HepG2 (cell line): ENCODE measurements at regions not wholly inside any gene's neighbourhood (a gene's known extent, or its start where the extent isn't known, plus 50 kb on each side); places are given as distances from the start of the nearest gene placed in this dataset.

ENCODE experiments used
- ATAC-seq: fragments of 200-7000 bp; cut with Tn5 transposase; 3 replicates; pipeline ENCODE4 v1.9.1; 2020; ENCODE audit warnings: mild to moderate bottlenecking, moderate library complexity
- BruUV-seq: library from RNA; stranded (reverse); fragments of 400-500 nt; replicated peaks from 2 replicates; lab custom pipeline; 2021; lab: Mats Ljungman, UMichigan
- CTCF ChIA-PET: fragments of 300-600 bp; formaldehyde crosslinking; extraction: SDS; loops from one replicate; lab custom pipeline; 2021; ENCODE audit warnings: low total read pairs, inconsistent platforms, low intra/inter-chr PET ratio; lab: Yijun Ruan, JAX
- POLR2A ChIA-PET: fragments of 350-600 bp; sonication (Branson Sonifier 250); formaldehyde crosslinking; loops from one replicate; lab custom pipeline; 2020; ENCODE audit warnings: antibody characterized with exemption, inconsistent platforms; lab: Yijun Ruan, JAX
- DNase-seq: peaks from one replicate; pipeline ENCODE4 v3.0.0-alpha.2; 2015; ENCODE audit warnings: low spot score
- FAIRE-seq: peaks from 3 replicates; lab custom pipeline; 2011; peaks lifted over from hg19 to GRCh38; lab: Jason Lieb, UNC
- H2AFZ ChIP-seq: one replicate; pipeline ENCODE4 v1.6.1; 2011; ENCODE audit warnings: low read length, inconsistent platforms
- H3K27ac ChIP-seq: fragments of 300-600 bp; 3 replicates; pipeline ENCODE4 v1.8.0; 2011; ENCODE audit warnings: mixed run types, mild to moderate bottlenecking, mixed read lengths, low read length, inconsistent platforms; ENCODE audit not compliant: insufficient read depth; ENCODE audit errors: extremely low read length
- H3K27me3 ChIP-seq, 2 experiments: fragments of 200-600 bp in 1 of 2; 2 replicates in 1 of 2; 3 replicates in 1 of 2; pipeline versions ENCODE4 v1.6.0 to v1.8.0; 2011; ENCODE audit warnings: low read length in 2 of 2, mild to moderate bottlenecking in 2 of 2, moderate library complexity in 2 of 2, inconsistent platforms in 1 of 2; ENCODE audit not compliant: insufficient read depth in 2 of 2, control insufficient read depth in 1 of 2
- H3K36me3 ChIP-seq, 2 experiments: fragments of 200-600 bp in 1 of 2; replicated peaks in 1 of 2; 2 replicates in 1 of 2; 3 replicates in 1 of 2; pipeline versions ENCODE4 v1.5.1 to v1.8.0; 2011; ENCODE audit warnings: low read length in 2 of 2, inconsistent platforms in 1 of 2; ENCODE audit not compliant: insufficient read depth in 2 of 2, control insufficient read depth in 1 of 2
- H3K4me1 ChIP-seq: 2 replicates; pipeline ENCODE4 v1.5.1; 2012; ENCODE audit warnings: low read length, inconsistent platforms; ENCODE audit not compliant: insufficient read depth
- H3K4me2 ChIP-seq: 2 replicates; pipeline ENCODE4 v1.6.0; 2011; ENCODE audit warnings: low read depth, low read length, inconsistent platforms
- H3K4me3 ChIP-seq, 3 experiments: fragments of 200-600 bp in 1 of 3; sonication (generic), shearing (Covaris generic) in 1 of 3; replicated peaks in 1 of 3; 2 replicates each; pipeline ENCODE4 v1.5.1; 2011 to 2016; ENCODE audit warnings: low read length in 3 of 3, inconsistent platforms in 2 of 3, low read depth in 2 of 3, mild to moderate bottlenecking in 2 of 3, control low read depth in 1 of 3, mixed read lengths in 1 of 3; ENCODE audit not compliant: insufficient read depth in 1 of 3
- H3K79me2 ChIP-seq: one replicate; pipeline ENCODE4 v1.6.1; 2011; ENCODE audit warnings: low read length, inconsistent platforms; ENCODE audit not compliant: insufficient read depth
- H3K9ac ChIP-seq: 2 replicates; pipeline ENCODE4 v1.6.0; 2011; ENCODE audit warnings: mild to moderate bottlenecking, low read depth, low read length, inconsistent platforms; ENCODE audit not compliant: insufficient read depth
- H3K9me3 ChIP-seq: 2 replicates; pipeline ENCODE4 v1.5.1; 2012; ENCODE audit warnings: mild to moderate bottlenecking, low read length
- H4K20me1 ChIP-seq: 2 replicates; pipeline ENCODE4 v1.6.0; 2011; ENCODE audit warnings: inconsistent platforms, mild to moderate bottlenecking, low read length, moderate library complexity; ENCODE audit not compliant: insufficient read depth
- CEBPB ChIP-seq: IDR thresholded peaks from 2 replicates; pipeline ENCODE4 v1.6.1; 2011; ENCODE audit warnings: low read depth, low read length, improper control_type of control experiment, borderline replicate concordance
- HDAC6 ChIP-seq: fragments of 200-600 bp; sonication (generic); IDR thresholded peaks from 2 replicates; pipeline ENCODE4 v1.7.0; 2017; ENCODE audit warnings: mild to moderate bottlenecking, antibody characterized with exemption, low read length, low read depth
- HMGA1 ChIP-seq: sonication (generic); formaldehyde crosslinking; conservative IDR thresholded peaks from 2 replicates; pipeline ENCODE4 v1.4.0; 2020; ENCODE audit warnings: missing genetic modification reagents
- HNRNPUL1 ChIP-seq: fragments of 200-400 bp; formaldehyde crosslinking; IDR thresholded peaks from 2 replicates; pipeline ENCODE4 v1.6.1; 2017; ENCODE audit warnings: low read depth, mild to moderate bottlenecking, low read length, moderate library complexity
- HOXA7 ChIP-seq: sonication (generic); formaldehyde crosslinking; IDR thresholded peaks from 2 replicates; pipeline ENCODE4 v1.8.1; 2022; ENCODE audit warnings: mild to moderate bottlenecking, missing genetic modification reagents, moderate library complexity
- KAT8 ChIP-seq: IDR thresholded peaks from 2 replicates; pipeline ENCODE4 v1.6.1; 2016; ENCODE audit warnings: missing genetic modification reagents, missing compliant biosample characterization
- MIER2 ChIP-seq: IDR thresholded peaks from 2 replicates; pipeline ENCODE4 v1.6.1; 2016; ENCODE audit warnings: missing biosample characterization, missing genetic modification reagents
- NFKB2 ChIP-seq: sonication (generic); formaldehyde crosslinking; IDR thresholded peaks from 2 replicates; pipeline ENCODE4 v1.4.0; 2020; ENCODE audit warnings: missing genetic modification reagents, borderline replicate concordance
- POLR2AphosphoS5 ChIP-seq: IDR thresholded peaks from 2 replicates; pipeline ENCODE4 v1.6.1; 2012; ENCODE audit warnings: low read depth, low read length
- SETDB1 ChIP-seq: sonication (generic); formaldehyde crosslinking; IDR thresholded peaks from 2 replicates; pipeline ENCODE4 v1.5.1; 2020; ENCODE audit warnings: missing genetic modification reagents, mild to moderate bottlenecking, borderline replicate concordance
- ZNF205 ChIP-seq: IDR thresholded peaks from 2 replicates; pipeline ENCODE4 v1.6.1; 2018; ENCODE audit warnings: missing biosample characterization, missing genetic modification reagents
- ZNF44 ChIP-seq: sonication (generic); formaldehyde crosslinking; IDR thresholded peaks from 2 replicates; pipeline ENCODE4 v1.5.1; 2020; ENCODE audit warnings: mild to moderate bottlenecking, missing genetic modification reagents
- ZNF629 ChIP-seq: sonication (generic); formaldehyde crosslinking; conservative IDR thresholded peaks from 2 replicates; pipeline ENCODE4 v1.5.0; 2020; ENCODE audit warnings: missing genetic modification reagents
- ZNF674 ChIP-seq: sonication (generic); formaldehyde crosslinking; IDR thresholded peaks from 2 replicates; pipeline ENCODE4 v1.5.0; 2020; ENCODE audit warnings: low read depth, mild to moderate bottlenecking, missing genetic modification reagents
- WGBS: methylation state at CpG from one replicate; pipeline ENCODE4 v1.1.6; 2017; ENCODE audit warnings: low lambda C conversion rate; 5-methylcytosine and 5-hydroxymethylcytosine counted together
- in situ Hi-C: cut with HindIII; loops from 2 replicates; pipeline ENCODE4 v1.10.0; 2017; ENCODE audit warnings: low pct_unique_long_range_greater_than_20kb; ENCODE audit not compliant: extremely low pct_ligation_motif_present
- intact Hi-C: fragments of 100-400 bp; cut with micrococcal nuclease; formaldehyde crosslinking; loops from one replicate; pipeline ENCODE4 v1.10.0; 2022; ENCODE audit not compliant: unreplicated experiment
- TF ChIP-seq, protein P1 (sequence below): IDR thresholded peaks from 2 replicates; pipeline ENCODE4 v1.6.1; 2012; ENCODE audit warnings: low read depth, low read length, improper control_type of control experiment
- TF ChIP-seq, protein P2 (sequence below): sonication (generic); formaldehyde crosslinking; IDR thresholded peaks from 2 replicates; pipeline ENCODE4 v1.8.1; 2023; ENCODE audit warnings: missing genetic modification reagents, inconsistent platforms, borderline replicate concordance
- TF ChIP-seq, protein P3 (sequence below): IDR thresholded peaks from 2 replicates; pipeline ENCODE4 v1.6.1; 2016; ENCODE audit warnings: low read depth

DNA sequence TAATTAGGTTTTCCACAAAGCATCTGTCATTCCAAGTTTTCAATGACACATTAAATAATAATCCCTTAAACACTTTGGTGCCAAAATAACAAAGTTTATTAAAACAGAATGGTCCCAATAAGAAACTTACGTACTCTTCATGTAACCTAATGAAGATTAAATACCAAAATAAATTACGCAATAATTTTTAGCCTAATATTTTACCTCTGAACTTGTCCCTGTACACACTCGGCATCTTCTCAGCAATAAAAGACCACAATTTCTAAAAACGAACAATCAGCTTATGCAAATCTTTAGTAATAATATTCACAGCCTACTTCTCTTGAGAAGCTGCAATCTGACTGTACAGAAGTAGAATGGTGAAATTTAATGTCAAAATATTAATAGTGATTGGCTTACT lies 163.6 kb downstream of the ZDHHC21 start:
- Histone ChIP-seq H3K4me2 (no peak overlapping the region), H3K4me1 (peaks cover 27% of the 10 kb centered on the region), H3K9me3 (no peaks in the 10 kb centered on the region), H4K20me1 (no peaks in the 10 kb centered on the region; the same call in 1 of the 2 replicates), H3K27me3 (0 out of 5 replicates have a peak, but pooled peaks cover 0 to 3% of the 10 kb centered on the region in 2 experiments), H2AFZ (no peak overlapping the region), H3K9ac (no peak overlapping the region), H3K4me3 (no peak overlapping the region), H3K79me2 (no peaks in the 10 kb centered on the region), H3K36me3 (no peaks in the 10 kb centered on the region), H3K27ac (no peak overlapping the region)
- no peak for FAIRE-seq
- in situ Hi-C loops (no loop called here), intact Hi-C loops (no loop called here)
- DNase-seq: no peak
- 36% methylated on average over 4 of the region's 4 CpGs for WGBS
- CTCF ChIA-PET: no interaction called here
- no TSS peak for BruUV-seq
- no peak for ATAC-seq
- no peak for TF ChIP-seq HDAC6
- peak; percentile 59; the same call in 1 of the 2 replicates for TF ChIP-seq CEBPB
- POLR2A ChIA-PET: no interaction called here

DNA sequence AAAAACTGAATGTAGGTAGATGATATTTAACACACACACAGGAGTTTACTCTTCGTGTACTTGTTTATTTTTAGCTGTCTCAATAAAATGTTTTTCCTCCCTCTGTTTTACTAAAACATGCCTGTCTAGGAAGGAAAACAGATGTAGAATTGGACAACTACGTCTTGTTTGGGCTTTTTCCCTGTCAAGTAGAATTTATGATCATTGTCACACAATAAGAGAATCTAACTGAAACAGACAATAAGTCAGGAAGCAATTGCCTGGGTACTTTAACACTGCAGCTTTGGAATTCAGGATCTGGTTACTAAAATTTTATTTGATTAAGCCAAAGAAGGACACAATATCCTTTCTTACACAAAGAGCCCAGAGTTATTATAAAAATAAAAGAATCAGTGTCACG lies 164.2 kb downstream of the ZDHHC21 start:
- Histone ChIP-seq H3K4me1 (peaks cover 25% of the 10 kb centered on the region), H3K79me2 (no peaks in the 10 kb centered on the region)
- ATAC-seq: no peak
- TF ChIP-seq NFKB2 (CRISPR knock-in tag) (no peak), HOXA7 (CRISPR knock-in tag) (no peak), HNRNPUL1 (no peak), HMGA1 (CRISPR knock-in tag) (no peak), ZNF674 (no peak), ZNF629 (CRISPR knock-in tag) (no peak), ZNF205 (CRISPR knock-in tag) (no peak), MIER2 (CRISPR knock-in tag) (no peak), KAT8 (CRISPR knock-in tag) (no peak), ZNF44 (CRISPR knock-in tag) (no peak), SETDB1 (CRISPR knock-in tag) (no peak), POLR2AphosphoS5 (no peak)
- TF ChIP-seq, protein P1, sequence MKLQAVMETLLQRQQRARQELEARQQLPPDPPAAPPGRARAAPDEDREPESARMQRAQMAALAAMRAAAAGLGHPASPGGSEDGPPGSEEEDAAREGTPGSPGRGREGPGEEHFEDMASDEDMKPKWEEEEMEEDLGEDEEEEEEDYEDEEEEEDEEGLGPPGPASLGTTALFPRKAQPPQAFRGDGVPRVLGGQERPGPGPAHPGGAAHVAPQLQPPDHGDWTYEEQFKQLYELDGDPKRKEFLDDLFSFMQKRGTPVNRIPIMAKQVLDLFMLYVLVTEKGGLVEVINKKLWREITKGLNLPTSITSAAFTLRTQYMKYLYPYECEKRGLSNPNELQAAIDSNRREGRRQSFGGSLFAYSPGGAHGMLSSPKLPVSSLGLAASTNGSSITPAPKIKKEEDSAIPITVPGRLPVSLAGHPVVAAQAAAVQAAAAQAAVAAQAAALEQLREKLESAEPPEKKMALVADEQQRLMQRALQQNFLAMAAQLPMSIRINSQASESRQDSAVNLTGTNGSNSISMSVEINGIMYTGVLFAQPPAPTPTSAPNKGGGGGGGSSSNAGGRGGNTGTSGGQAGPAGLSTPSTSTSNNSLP: no peak
- TF ChIP-seq, protein P2, sequence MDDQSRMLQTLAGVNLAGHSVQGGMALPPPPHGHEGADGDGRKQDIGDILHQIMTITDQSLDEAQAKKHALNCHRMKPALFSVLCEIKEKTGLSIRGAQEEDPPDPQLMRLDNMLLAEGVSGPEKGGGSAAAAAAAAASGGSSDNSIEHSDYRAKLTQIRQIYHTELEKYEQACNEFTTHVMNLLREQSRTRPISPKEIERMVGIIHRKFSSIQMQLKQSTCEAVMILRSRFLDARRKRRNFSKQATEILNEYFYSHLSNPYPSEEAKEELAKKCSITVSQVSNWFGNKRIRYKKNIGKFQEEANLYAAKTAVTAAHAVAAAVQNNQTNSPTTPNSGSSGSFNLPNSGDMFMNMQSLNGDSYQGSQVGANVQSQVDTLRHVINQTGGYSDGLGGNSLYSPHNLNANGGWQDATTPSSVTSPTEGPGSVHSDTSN (CRISPR knock-in tag): no peak
- TF ChIP-seq, protein P3, sequence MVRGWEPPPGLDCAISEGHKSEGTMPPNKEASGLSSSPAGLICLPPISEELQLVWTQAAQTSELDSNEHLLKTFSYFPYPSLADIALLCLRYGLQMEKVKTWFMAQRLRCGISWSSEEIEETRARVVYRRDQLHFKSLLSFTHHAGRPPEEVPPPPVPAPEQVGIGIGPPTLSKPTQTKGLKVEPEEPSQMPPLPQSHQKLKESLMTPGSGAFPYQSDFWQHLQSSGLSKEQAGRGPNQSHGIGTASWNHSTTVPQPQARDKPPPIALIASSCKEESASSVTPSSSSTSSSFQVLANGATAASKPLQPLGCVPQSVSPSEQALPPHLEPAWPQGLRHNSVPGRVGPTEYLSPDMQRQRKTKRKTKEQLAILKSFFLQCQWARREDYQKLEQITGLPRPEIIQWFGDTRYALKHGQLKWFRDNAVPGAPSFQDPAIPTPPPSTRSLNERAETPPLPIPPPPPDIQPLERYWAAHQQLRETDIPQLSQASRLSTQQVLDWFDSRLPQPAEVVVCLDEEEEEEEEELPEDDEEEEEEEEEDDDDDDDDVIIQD: no peak

More for the DNA sequence above, 164.2 kb downstream of the ZDHHC21 start:
- H3K4me2 ChIP-seq: no peak overlapping the region
- no peak overlapping the region for H3K27ac ChIP-seq
- H3K4me3 ChIP-seq: no peak overlapping the region
- in situ Hi-C loops: no loop called here
- intact Hi-C loops: no loop called here
- no TSS peak for BruUV-seq
- H3K27me3 ChIP-seq: 0 out of 5 replicates have a peak, but pooled peaks cover 0 to 3% of the 10 kb centered on the region in 2 experiments
- H4K20me1 ChIP-seq: no peaks in the 10 kb centered on the region; the same call in 1 of the 2 replicates
- no peak for DNase-seq
- no peaks in the 10 kb centered on the region for H3K9me3 ChIP-seq
- H3K9ac ChIP-seq: no peak overlapping the region
- ChIA-PET POLR2A (no interaction called here), CTCF (no interaction called here)
- 24% methylated on average over 3 of the region's 3 CpGs for WGBS
- H3K36me3 ChIP-seq: no peaks in the 10 kb centered on the region
- FAIRE-seq: no peak
- H2AFZ ChIP-seq: no peak overlapping the region
